ENCODE measurements at regions not wholly inside any gene's neighbourhood (a gene's known extent, or its start where the extent isn't known, plus 50 kb on each side); places are given as distances from the start of the nearest gene placed in this dataset.

DNA sequence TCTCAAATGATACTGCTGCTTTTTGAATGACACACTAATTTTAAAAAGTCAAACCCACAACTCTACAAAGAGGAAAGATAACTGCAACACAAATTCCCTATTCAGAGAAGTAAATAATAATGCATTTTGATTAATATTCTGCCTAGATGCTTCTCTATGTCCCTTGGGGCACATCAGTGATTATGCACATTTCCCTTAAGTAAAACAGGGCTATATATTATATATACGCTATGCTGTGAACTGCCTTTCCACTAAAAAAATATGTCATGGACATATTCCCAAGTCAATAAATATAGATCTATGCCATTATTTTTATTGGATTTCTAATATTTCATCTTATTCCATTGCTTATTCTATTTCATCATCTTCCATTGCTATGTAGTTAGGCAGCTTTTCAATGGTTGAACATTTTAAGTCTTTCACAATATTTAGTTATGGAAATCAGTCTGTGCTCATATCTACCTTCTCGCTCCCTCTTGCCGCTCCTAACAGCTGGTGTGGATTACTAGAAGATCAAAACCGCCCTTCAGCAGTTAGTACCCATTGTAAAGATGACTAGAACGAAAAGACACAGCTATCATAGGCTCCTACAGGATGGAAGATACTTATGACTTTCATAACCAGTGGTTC lies 468.2 kb upstream of the GOT2 start:
- no peaks in the 10 kb centered on the region for H3K4me1 Mint-ChIP-seq
- no peaks in the 10 kb centered on the region for H3K27me3 Mint-ChIP-seq
- no peak overlapping the region for H3K27ac Mint-ChIP-seq
- H3K36me3 Mint-ChIP-seq, result no peaks in the 10 kb centered on the region
- DNase-seq (ENCODE audit: low spot score in 2 of 2) (no peak), ATAC-seq (ENCODE audit: low read depth) (no peak)
- peaks cover 3% of the 10 kb centered on the region for H3K9me3 Mint-ChIP-seq
- H3K4me3 Mint-ChIP-seq, result no peak overlapping the region

DNA sequence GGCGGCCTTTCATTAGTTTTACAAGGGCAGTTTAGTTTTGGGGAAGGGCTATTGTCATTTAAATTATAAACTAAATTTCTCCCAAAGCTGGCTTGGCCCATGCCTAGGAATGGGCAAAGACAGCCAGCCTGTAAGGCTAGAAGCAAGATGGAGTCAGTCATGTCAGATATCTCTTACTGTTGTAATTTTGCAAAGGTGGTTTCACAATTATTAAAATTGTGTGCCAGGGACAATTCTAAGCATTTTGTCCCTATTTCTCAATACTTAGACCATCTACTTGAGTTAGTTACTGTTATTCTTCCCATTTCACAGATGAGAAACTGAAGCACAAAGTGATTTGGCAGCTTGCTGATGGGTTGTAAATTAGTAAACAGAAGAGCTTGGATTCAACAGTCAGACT lies 467.7 kb upstream of the GOT2 start:
- H3K9me3 Mint-ChIP-seq, result peaks cover 1% of the 10 kb centered on the region
- H3K4me1 Mint-ChIP-seq, result no peaks in the 10 kb centered on the region
- no peak overlapping the region for H3K4me3 Mint-ChIP-seq
- DNase-seq (ENCODE audit: low spot score in 2 of 2), result no peak
- no peaks in the 10 kb centered on the region for H3K36me3 Mint-ChIP-seq
- H3K27me3 Mint-ChIP-seq, result no peaks in the 10 kb centered on the region
- no peak for ATAC-seq (ENCODE audit: low read depth)
- H3K27ac Mint-ChIP-seq, result no peak overlapping the region

DNA sequence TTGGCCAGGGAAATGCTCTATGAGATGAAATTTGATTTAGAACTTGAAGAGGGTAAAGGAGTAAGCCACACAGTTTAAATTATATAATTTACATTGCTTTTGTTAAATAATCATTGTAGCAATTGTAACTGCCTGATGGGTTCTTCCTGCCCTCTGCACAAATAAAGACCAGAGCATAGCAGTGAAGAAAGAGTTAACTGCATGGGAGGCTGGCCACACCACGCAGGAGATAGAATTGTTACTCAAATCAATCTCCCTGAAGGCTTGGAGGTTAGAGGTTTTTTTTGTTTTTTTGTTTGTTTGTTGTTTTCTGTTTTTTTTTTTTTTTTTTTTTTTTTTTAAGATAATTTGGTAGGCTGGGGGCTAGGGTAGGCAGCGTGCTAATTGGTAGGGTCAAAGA lies 467.0 kb upstream of the GOT2 start:
- no peak for DNase-seq (ENCODE audit: low spot score in 2 of 2)
- H3K27ac Mint-ChIP-seq, result no peak overlapping the region
- ATAC-seq (ENCODE audit: low read depth), result no peak
- no peaks in the 10 kb centered on the region for H3K27me3 Mint-ChIP-seq
- H3K4me3 Mint-ChIP-seq, result no peak overlapping the region
- peaks cover 1% of the 10 kb centered on the region for H3K9me3 Mint-ChIP-seq
- no peaks in the 10 kb centered on the region for H3K36me3 Mint-ChIP-seq
- H3K4me1 Mint-ChIP-seq, result no peaks in the 10 kb centered on the region

GRCh38 chr16:59198487-59198886 lies 464.4 kb upstream of the GOT2 start:
- no peaks in the 10 kb centered on the region for H3K4me1 Mint-ChIP-seq
- no peaks in the 10 kb centered on the region for H3K27me3 Mint-ChIP-seq
- DNase-seq (ENCODE audit: low spot score in 2 of 2) (no peak), ATAC-seq (ENCODE audit: low read depth) (no peak)
- H3K9me3 Mint-ChIP-seq, result peaks cover 1% of the 10 kb centered on the region
- H3K4me3 Mint-ChIP-seq, result no peak overlapping the region
- no peaks in the 10 kb centered on the region for H3K36me3 Mint-ChIP-seq
- no peak overlapping the region for H3K27ac Mint-ChIP-seq

DNA sequence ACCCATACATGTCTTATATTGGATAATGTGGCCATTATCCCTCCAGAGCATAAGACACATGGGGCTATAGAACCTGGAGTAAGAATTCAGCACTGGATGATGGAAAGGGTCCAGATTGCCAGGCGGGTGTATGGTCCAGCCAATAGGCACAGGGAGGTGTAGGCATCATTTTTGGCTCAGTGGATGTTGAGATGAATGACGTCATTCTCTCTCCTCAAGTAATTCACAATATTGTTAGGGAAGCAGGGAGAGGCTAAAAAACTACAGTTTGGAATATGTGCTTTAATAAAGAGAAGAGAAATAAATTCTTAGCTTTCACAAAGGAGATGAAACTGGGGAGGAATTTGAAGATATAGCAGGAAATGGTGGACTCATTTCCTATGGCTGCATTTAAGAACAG lies 461.1 kb upstream of the GOT2 start:
- no peaks in the 10 kb centered on the region for H3K36me3 Mint-ChIP-seq

DNA sequence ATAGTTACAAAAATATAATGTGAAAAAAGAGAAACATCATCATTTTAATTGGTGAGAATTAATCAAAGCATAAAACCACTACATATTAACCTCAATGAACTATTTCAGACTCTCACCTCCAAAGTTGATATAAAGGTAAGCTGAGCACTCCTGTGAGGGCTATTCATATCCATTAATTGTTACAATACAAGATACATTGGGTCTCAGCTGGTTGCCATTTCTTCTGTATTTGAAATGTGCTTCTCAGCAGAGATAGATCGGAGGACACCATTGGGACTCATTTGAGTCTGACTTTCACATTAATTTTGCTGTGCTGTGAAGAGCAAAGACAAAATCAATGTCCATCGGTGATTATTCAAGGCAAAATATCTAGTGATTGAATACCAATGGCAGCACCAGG lies 459.5 kb upstream of the GOT2 start:
- H3K27me3 Mint-ChIP-seq, result no peaks in the 10 kb centered on the region

More for the DNA sequence above, 461.1 kb upstream of the GOT2 start:
- Mint-ChIP-seq H3K27me3 (no peaks in the 10 kb centered on the region), H3K4me1 (no peaks in the 10 kb centered on the region), H3K27ac (no peak overlapping the region), H3K9me3 (no peaks in the 10 kb centered on the region), H3K4me3 (no peak overlapping the region)
- DNase-seq (ENCODE audit: low spot score in 2 of 2), result no peak
- no peak for ATAC-seq (ENCODE audit: low read depth)

DNA sequence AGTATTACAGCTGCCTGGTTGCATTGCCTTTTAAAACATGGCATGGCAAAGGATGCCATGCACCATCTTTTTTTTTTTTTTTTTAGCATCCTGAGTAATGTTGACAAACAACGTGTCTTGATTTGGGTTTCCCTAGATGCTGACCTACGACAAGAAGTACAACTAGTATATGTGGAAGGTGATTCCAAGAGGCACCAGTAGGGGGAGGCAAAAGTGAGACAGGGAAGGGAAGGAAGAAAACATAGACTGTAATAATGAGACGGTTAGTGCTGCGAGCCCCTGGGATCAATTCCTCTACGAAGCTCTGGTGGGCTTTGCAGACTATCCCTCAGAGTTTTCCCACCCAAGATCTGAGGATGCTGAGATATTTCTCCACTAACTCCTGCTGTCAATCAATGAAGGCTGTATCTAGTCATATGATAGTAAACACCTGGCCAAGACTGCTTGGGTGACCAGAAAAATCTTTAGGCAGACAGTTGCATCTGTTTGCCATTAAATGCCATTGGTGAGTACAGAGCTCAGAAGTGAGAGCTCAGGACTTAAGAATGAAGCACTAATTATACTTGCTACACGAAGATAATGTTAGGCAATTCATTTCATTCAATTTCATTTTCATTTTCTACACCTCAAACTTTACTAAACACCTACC lies 458.6 kb upstream of the GOT2 start:
- no peak overlapping the region for H3K27ac Mint-ChIP-seq
- no peak overlapping the region for H3K4me3 Mint-ChIP-seq
- ATAC-seq (ENCODE audit: low read depth), result no peak
- no peaks in the 10 kb centered on the region for H3K27me3 Mint-ChIP-seq
- no peaks in the 10 kb centered on the region for H3K36me3 Mint-ChIP-seq
- DNase-seq (ENCODE audit: low spot score in 2 of 2), result no peak
- H3K9me3 Mint-ChIP-seq, result peaks cover 2% of the 10 kb centered on the region
- no peaks in the 10 kb centered on the region for H3K4me1 Mint-ChIP-seq

More for the DNA sequence above, 459.5 kb upstream of the GOT2 start:
- Mint-ChIP-seq H3K4me3 (no peak overlapping the region), H3K27ac (no peak overlapping the region), H3K36me3 (no peaks in the 10 kb centered on the region), H3K4me1 (no peaks in the 10 kb centered on the region), H3K9me3 (no peaks in the 10 kb centered on the region)
- DNase-seq (ENCODE audit: low spot score in 2 of 2), result no peak
- no peak for ATAC-seq (ENCODE audit: low read depth)

DNA sequence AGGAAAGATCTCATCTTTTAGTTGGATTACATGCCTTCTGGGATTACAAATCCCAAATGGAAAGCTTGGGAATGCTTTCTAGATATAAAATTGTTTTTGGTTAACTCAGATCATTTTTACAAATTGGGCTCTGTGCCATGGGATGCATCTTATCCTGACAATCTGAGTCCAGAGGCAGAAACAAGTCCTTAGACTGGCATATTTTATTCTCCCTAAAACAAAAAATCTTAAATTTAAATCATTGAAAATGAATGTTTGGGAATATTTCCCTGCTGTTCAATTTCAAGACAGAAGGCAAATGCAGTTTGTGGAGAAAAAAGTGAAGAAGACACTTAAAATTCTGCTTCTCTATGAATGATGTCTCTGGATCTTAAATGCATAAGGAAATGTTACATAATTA lies 456.6 kb upstream of the GOT2 start:
- DNase-seq (ENCODE audit: low spot score in 2 of 2) (no peak), ATAC-seq (ENCODE audit: low read depth) (no peak)
- Mint-ChIP-seq H3K9me3 (peaks cover 6% of the 10 kb centered on the region), H3K4me1 (no peaks in the 10 kb centered on the region), H3K27ac (no peak overlapping the region), H3K27me3 (no peaks in the 10 kb centered on the region), H3K4me3 (no peak overlapping the region), H3K36me3 (no peaks in the 10 kb centered on the region)

DNA sequence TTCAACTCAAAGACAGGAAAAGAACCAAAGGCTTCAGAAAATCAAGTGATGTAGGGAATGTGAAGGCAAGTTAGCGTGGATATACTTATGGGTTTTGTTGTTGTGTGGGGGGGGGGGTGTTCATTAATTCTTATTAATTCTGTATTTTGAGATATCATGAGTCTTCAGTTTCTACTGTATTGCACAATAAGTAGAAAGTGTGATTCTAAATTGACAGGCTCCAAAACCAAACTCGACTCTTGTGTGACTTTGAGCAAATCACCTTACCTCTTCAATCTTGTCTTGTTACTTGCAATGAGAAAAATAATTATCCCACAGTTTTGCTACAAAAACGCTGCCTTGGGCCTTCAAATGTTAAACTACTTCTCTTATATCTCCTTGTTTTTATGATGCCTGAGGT lies 453.9 kb upstream of the GOT2 start:
- Mint-ChIP-seq H3K27ac (no peak overlapping the region), H3K4me1 (no peaks in the 10 kb centered on the region), H3K4me3 (no peak overlapping the region), H3K9me3 (peaks cover 6% of the 10 kb centered on the region), H3K27me3 (no peaks in the 10 kb centered on the region), H3K36me3 (no peaks in the 10 kb centered on the region)
- DNase-seq (ENCODE audit: low spot score in 2 of 2), result no peak
- ATAC-seq (ENCODE audit: low read depth), result no peak

- H3K4me1 Mint-ChIP-seq, result no peaks in the 10 kb centered on the region
- no peaks in the 10 kb centered on the region for H3K27me3 Mint-ChIP-seq
- no peak for ATAC-seq (ENCODE audit: low read depth)
Observed at GRCh38 chr16:59181821-59182420, 447.8 kb upstream of the GOT2 start.

GRCh38 chr16:59180083-59180476 lies 446.0 kb upstream of the GOT2 start:
- Mint-ChIP-seq H3K27me3 (no peaks in the 10 kb centered on the region), H3K27ac (no peak overlapping the region), H3K4me3 (no peak overlapping the region), H3K4me1 (no peaks in the 10 kb centered on the region), H3K36me3 (no peaks in the 10 kb centered on the region), H3K9me3 (no peaks in the 10 kb centered on the region)
- ATAC-seq (ENCODE audit: low read depth), result no peak
- DNase-seq (ENCODE audit: low spot score in 2 of 2), result no peak

More at GRCh38 chr16:59181821-59182420, 447.8 kb upstream of the GOT2 start:
- Mint-ChIP-seq H3K4me3 (no peak overlapping the region), H3K36me3 (no peaks in the 10 kb centered on the region), H3K9me3 (peaks cover 4% of the 10 kb centered on the region), H3K27ac (no peak overlapping the region)
- DNase-seq (ENCODE audit: low spot score in 2 of 2), result no peak

- Mint-ChIP-seq H3K4me3 (no peak overlapping the region), H3K27ac (no peak overlapping the region), H3K27me3 (no peaks in the 10 kb centered on the region), H3K9me3 (peaks cover under 1% of the 10 kb centered on the region), H3K4me1 (no peaks in the 10 kb centered on the region), H3K36me3 (no peaks in the 10 kb centered on the region)
- no peak for ATAC-seq (ENCODE audit: low read depth)
- DNase-seq (ENCODE audit: low spot score in 2 of 2), result no peak
Observed at GRCh38 chr16:59179446-59180082, 445.4 kb upstream of the GOT2 start.

- ATAC-seq (ENCODE audit: low read depth) (no peak), DNase-seq (ENCODE audit: low spot score in 2 of 2) (no peak)
- no peaks in the 10 kb centered on the region for H3K4me1 Mint-ChIP-seq
- no peak overlapping the region for H3K27ac Mint-ChIP-seq
- no peaks in the 10 kb centered on the region for H3K27me3 Mint-ChIP-seq
- H3K4me3 Mint-ChIP-seq, result no peak overlapping the region
- no peaks in the 10 kb centered on the region for H3K36me3 Mint-ChIP-seq
- H3K9me3 Mint-ChIP-seq, result peaks cover 5% of the 10 kb centered on the region
Observed at GRCh38 chr16:59173408-59173831, 439.3 kb upstream of the GOT2 start.

DNA sequence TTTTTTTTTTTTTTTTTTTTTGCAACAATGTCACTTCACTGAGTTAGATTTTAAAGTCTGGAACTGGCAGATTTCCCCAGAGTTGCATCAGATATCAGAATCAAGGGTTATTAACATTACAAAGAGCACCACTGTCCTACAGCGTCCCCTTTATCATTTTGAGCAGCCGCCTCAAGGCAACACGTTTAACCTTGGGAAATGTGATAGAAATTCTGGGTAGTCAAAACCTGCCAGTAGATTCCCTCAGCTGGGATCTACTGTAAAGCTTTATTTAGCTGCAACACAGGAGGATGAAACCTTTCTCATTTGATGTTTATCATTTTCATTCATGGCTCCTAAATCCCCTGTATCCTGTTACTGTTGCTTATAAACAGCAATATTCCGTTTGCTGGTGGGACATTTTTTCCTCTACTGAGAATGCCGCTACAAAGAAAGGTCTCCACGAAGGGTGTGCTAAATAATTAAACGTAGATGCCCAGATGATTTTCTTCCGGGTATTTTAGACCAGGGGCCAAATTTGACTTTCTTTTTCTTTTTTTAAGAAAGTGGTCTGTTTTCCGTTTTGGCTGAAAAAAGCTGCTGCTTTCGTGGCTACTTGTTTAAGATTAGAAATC lies 436.1 kb upstream of the GOT2 start:
- Mint-ChIP-seq H3K27me3 (no peaks in the 10 kb centered on the region), H3K4me3 (no peak overlapping the region), H3K27ac (no peak overlapping the region), H3K36me3 (no peaks in the 10 kb centered on the region), H3K9me3 (peaks cover 6% of the 10 kb centered on the region), H3K4me1 (no peaks in the 10 kb centered on the region)
- ATAC-seq (ENCODE audit: low read depth) (no peak), DNase-seq (ENCODE audit: low spot score in 2 of 2) (no peak)

Measured in memory B cell (primary cell).